B cell (primary cell): ENCODE measurements at regions not wholly inside any gene's neighbourhood (a gene's known extent, or its start where the extent isn't known, plus 50 kb on each side); places are given as distances from the start of the nearest gene placed in this dataset.

Source experiments
- CTCF ChIP-seq: fragments of 200-600 bp; IDR thresholded peaks from one replicate; pipeline ENCODE4 v1.8.0; 2022; ENCODE audit warnings: antibody characterized with exemption, mild to moderate bottlenecking
- EZH2 ChIP-seq: IDR thresholded peaks from 2 replicates; pipeline ENCODE4 v1.6.1; 2012; ENCODE audit warnings: borderline replicate concordance, low read depth, mild to moderate bottlenecking, moderate library complexity, low read length; ENCODE audit not compliant: insufficient read depth, poor library complexity, severe bottlenecking

- TF ChIP-seq CTCF (no peak), EZH2 (no peak)
These were observed 80.6 kb upstream of the SLC44A3 start for GRCh38 chr1:94739521-94740061.
